ENCODE measurements at regions not wholly inside any gene's neighbourhood (a gene's known extent, or its start where the extent isn't known, plus 50 kb on each side); places are given as distances from the start of the nearest gene placed in this dataset.

- H4K20me1 ChIP-seq (ENCODE audit: control insufficient read depth, extremely low read depth, insufficient read depth, low read length): no peaks in the 10 kb centered on the region
- no peaks in the 10 kb centered on the region for H3K27me3 ChIP-seq (ENCODE audit: control insufficient read depth, extremely low read depth, insufficient read depth, low read length)
- DNase-seq (ENCODE audit: low read depth, low spot score): no peak
- H3K9me1 ChIP-seq (ENCODE audit: control insufficient read depth, extremely low read depth, insufficient read depth, low read length): no peaks in the 10 kb centered on the region
- H3K79me2 ChIP-seq (ENCODE audit: control insufficient read depth, insufficient read depth, low read length): no peaks in the 10 kb centered on the region
- no peak for FAIRE-seq
- dilution Hi-C loops (cut with MboI; ENCODE audit: extremely low pct_ligation_motif_present, low sequenced_read_pairs): no loop called here
- peaks cover 13% of the 10 kb centered on the region for H3K4me1 ChIP-seq (ENCODE audit: control insufficient read depth, extremely low read depth, insufficient read depth, low read length)
- no peak overlapping the region for H3K27ac ChIP-seq (ENCODE audit: control insufficient read depth, insufficient read depth, low read length)
- no peaks in the 10 kb centered on the region for H3K9me3 ChIP-seq (ENCODE audit: control insufficient read depth, low read depth, low read length)
- no peak for TF ChIP-seq CTCF (optimal IDR thresholded peaks at IDR 0.05 in 1 of 3, IDR thresholded peaks at IDR 0.05 in 1 of 3, conservative IDR thresholded peaks at IDR 0.05 in 1 of 3; ENCODE audit: extremely low read depth in 1 of 3, insufficient read depth in 2 of 3, low read length in 3 of 3)
- no peak for TF ChIP-seq EZH2 (IDR thresholded peaks at IDR 0.05; ENCODE audit: low read length)
- H3K4me2 ChIP-seq (ENCODE audit: control insufficient read depth, extremely low read depth, insufficient read depth, low read depth, low read length): no peak overlapping the region
- no peaks in the 10 kb centered on the region for H3K36me3 ChIP-seq (ENCODE audit: control insufficient read depth in 2 of 2, extremely low read depth in 1 of 2, insufficient read depth in 2 of 2, low read length in 2 of 2)
- H3K4me3 ChIP-seq (ENCODE audit: control insufficient read depth in 2 of 3, extremely low read depth in 1 of 3, insufficient read depth in 2 of 3, low read depth in 1 of 3, low read length in 3 of 3): no peak overlapping the region
- no peak overlapping the region for H3K9ac ChIP-seq (ENCODE audit: control insufficient read depth, extremely low read depth, insufficient read depth, low read length)
- H2AFZ ChIP-seq (ENCODE audit: control insufficient read depth, low read length): no peak overlapping the region
These were observed 350.0 kb upstream of the BCHE start for GRCh38 chr3:166187237-166187636.

- Histone ChIP-seq H3K79me2 (ENCODE audit: control insufficient read depth, insufficient read depth, low read length) (no peaks in the 10 kb centered on the region), H3K27me3 (ENCODE audit: control insufficient read depth, extremely low read depth, insufficient read depth, low read length) (no peaks in the 10 kb centered on the region), H3K4me3 (ENCODE audit: control insufficient read depth in 2 of 3, extremely low read depth in 1 of 3, insufficient read depth in 2 of 3, low read depth in 1 of 3, low read length in 3 of 3) (no peak overlapping the region), H4K20me1 (ENCODE audit: control insufficient read depth, extremely low read depth, insufficient read depth, low read length) (no peaks in the 10 kb centered on the region), H3K4me1 (ENCODE audit: control insufficient read depth, extremely low read depth, insufficient read depth, low read length) (peaks cover 10% of the 10 kb centered on the region), H3K9me1 (ENCODE audit: control insufficient read depth, extremely low read depth, insufficient read depth, low read length) (no peaks in the 10 kb centered on the region), H3K27ac (ENCODE audit: control insufficient read depth, insufficient read depth, low read length) (no peak overlapping the region), H3K4me2 (ENCODE audit: control insufficient read depth, extremely low read depth, insufficient read depth, low read depth, low read length) (no peak overlapping the region), H3K9me3 (ENCODE audit: control insufficient read depth, low read depth, low read length) (no peaks in the 10 kb centered on the region), H2AFZ (ENCODE audit: control insufficient read depth, low read length) (no peak overlapping the region), H3K9ac (ENCODE audit: control insufficient read depth, extremely low read depth, insufficient read depth, low read length) (no peak overlapping the region), H3K36me3 (ENCODE audit: control insufficient read depth in 2 of 2, extremely low read depth in 1 of 2, insufficient read depth in 2 of 2, low read length in 2 of 2) (no peaks in the 10 kb centered on the region)
- no peak for DNase-seq (ENCODE audit: low read depth, low spot score)
- TF ChIP-seq CTCF (optimal IDR thresholded peaks at IDR 0.05 in 1 of 3, IDR thresholded peaks at IDR 0.05 in 1 of 3, conservative IDR thresholded peaks at IDR 0.05 in 1 of 3; ENCODE audit: extremely low read depth in 1 of 3, insufficient read depth in 2 of 3, low read length in 3 of 3) (no peak), EZH2 (IDR thresholded peaks at IDR 0.05; ENCODE audit: low read length) (no peak)
- dilution Hi-C loops (cut with MboI; ENCODE audit: extremely low pct_ligation_motif_present, low sequenced_read_pairs): no loop called here
- FAIRE-seq: no peak
These were observed 348.8 kb upstream of the BCHE start for GRCh38 chr3:166186003-166186402.

All from keratinocyte (primary cell).